Esophagus (tissue), 2 donors: ENCODE measurements at regions not wholly inside any gene's neighbourhood (a gene's known extent, or its start where the extent isn't known, plus 50 kb on each side); places are given as distances from the start of the nearest gene placed in this dataset.
"Not testable (repeated sequence)": the region's sequence is repeated elsewhere in the genome, so short reads cannot be mapped to it uniquely, and the experiment has no call there.

Experiments used
- H3K27ac ChIP-seq, 2 donors: one replicate each; pipeline ENCODE4 v1.5.1; 2013; ENCODE audit warnings: low read depth in 2 of 2, mild to moderate bottlenecking in 2 of 2, inconsistent platforms in 1 of 2, low read length in 1 of 2, moderate library complexity in 1 of 2
- H3K27me3 ChIP-seq, 2 donors: one replicate each; pipeline ENCODE4 v1.6.1; 2013; ENCODE audit warnings: low read length in 2 of 2, control low read depth in 1 of 2, mild to moderate bottlenecking in 1 of 2; ENCODE audit not compliant: insufficient read depth in 2 of 2, control insufficient read depth in 1 of 2
- H3K36me3 ChIP-seq, 2 donors: one replicate each; pipeline ENCODE4 v1.6.1; 2013; ENCODE audit warnings: low read length in 1 of 2; ENCODE audit not compliant: control insufficient read depth in 2 of 2, insufficient read depth in 2 of 2
- H3K4me1 ChIP-seq, 2 donors: one replicate each; pipeline ENCODE4 v1.6.1; 2013; ENCODE audit warnings: low read length in 1 of 2; ENCODE audit not compliant: control insufficient read depth in 2 of 2, insufficient read depth in 2 of 2
- H3K4me3 ChIP-seq, 2 donors: one replicate each; pipeline ENCODE4 v1.5.1; 2013; ENCODE audit warnings: low read length in 2 of 2, mild to moderate bottlenecking in 2 of 2, low read depth in 1 of 2, moderate library complexity in 1 of 2
- H3K9me3 ChIP-seq, 2 donors: one replicate each; pipeline ENCODE4 v1.6.1; 2013; ENCODE audit warnings: mild to moderate bottlenecking in 2 of 2, low read depth in 1 of 2, low read length in 1 of 2, moderate library complexity in 1 of 2; ENCODE audit not compliant: control insufficient read depth in 2 of 2, insufficient read depth in 1 of 2
- WGBS, 2 donors: extraction: QIAGEN DNeasy Blood & Tissue Kit; methylation state at CpG; one replicate each; pipeline ENCODE4 v1.1.7; 2013; 5-methylcytosine and 5-hydroxymethylcytosine counted together
- donor health status: healthy with polysubstance abuse.
- donor health status: Bipolar disorder and iron deficiency.

GRCh38 chr2:241980193-241980592 lies 110.7 kb downstream of the RTP5 start:
- Histone ChIP-seq H3K9me3 (no peaks in the 10 kb centered on the region), H3K36me3 (no peaks in the 10 kb centered on the region), H3K4me1 (peaks cover 0 to 6% of the 10 kb centered on the region in 2 donors), H3K27ac (no peak overlapping the region), H3K4me3 (no peak overlapping the region), H3K27me3 (no peaks in the 10 kb centered on the region)
- WGBS, 2 donors: 75 to 78% methylated on average over 6 of the region's 6 CpGs

DNA sequence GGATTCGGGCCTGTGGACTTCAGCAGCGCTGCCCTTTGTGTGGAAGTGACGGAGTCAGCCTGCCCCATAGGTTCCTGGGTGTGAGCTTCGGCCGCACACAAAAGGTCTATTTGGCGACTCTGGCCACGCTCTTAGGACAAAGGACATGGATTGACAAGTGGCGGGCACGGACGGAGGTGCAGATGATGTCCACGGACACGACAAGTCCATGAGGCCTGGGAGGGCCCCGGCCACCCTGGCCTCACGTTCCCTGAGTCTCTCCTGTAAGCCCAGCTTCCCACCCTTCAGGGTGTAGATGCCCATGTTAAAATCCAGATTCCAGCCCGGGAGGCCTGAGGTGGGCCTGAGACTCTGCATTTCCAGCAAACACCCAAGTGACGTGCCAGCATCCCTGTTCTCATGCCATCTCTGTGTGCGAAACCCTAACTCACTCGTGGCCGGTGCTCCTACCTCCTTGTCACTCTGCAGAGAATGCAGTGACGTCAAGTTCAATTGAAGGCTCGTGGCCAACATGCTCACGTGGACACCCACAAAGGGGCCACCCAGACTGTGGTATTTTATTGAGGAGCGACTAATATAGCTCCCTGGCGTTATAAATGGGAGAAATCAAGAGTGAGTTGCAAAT lies 111.7 kb downstream of the RTP5 start:
- Histone ChIP-seq H3K27ac (no peak overlapping the region), H3K4me1 (peaks cover 0 to 6% of the 10 kb centered on the region in 2 donors), H3K9me3 (no peaks in the 10 kb centered on the region), H3K4me3 (no peak overlapping the region), H3K27me3 (no peaks in the 10 kb centered on the region), H3K36me3 (no peaks in the 10 kb centered on the region)
- WGBS, 2 donors: 91 to 93% methylated on average over 22 to 24 of the region's 24 CpGs

GRCh38 chr2:241982706-241983570 lies 113.4 kb downstream of the RTP5 start:
- H3K4me3 ChIP-seq: no peak overlapping the region
- no peak overlapping the region for H3K27ac ChIP-seq
- H3K9me3 ChIP-seq: no peaks in the 10 kb centered on the region
- WGBS, 2 donors: 85 to 86% methylated on average over 23 of the region's 23 CpGs
- peaks cover 0 to 6% of the 10 kb centered on the region in 2 donors for H3K4me1 ChIP-seq
- no peaks in the 10 kb centered on the region for H3K36me3 ChIP-seq
- H3K27me3 ChIP-seq: no peaks in the 10 kb centered on the region

DNA sequence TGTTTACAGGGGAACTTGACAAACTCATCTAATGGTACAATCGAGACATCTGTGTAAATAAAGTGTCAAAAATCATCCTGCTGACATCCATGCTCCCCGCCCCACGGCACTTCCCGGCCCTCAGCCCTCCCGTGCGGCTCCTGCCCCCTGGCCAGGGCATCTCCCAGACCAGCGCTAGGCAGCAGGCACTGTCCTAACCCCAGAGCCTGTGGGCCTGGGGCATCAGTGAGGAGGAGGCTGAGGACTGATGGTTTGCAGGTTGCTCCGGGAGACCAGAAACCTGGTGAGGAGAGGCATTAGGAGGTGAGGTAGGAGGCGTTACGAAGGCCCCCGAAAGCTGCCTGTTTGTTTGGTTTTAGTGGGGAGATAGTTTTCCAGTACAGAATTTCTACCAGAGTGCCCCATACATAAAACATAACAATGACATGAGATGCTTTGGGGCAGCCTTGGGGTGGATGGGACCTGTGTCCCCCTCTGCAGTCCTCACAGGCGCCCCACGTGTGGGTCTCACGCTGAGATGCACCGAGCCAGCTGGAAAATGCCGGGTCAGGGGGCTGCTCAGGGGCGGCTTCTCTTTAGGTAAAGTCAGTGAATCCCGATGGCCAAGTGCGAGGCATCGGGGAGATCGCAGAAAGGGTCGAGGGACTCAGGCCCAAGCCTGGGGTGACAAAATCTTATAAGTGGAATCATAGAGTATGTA lies 114.2 kb downstream of the RTP5 start:
- Histone ChIP-seq H3K4me1 (peaks cover 0 to 6% of the 10 kb centered on the region in 2 donors), H3K27me3 (no peaks in the 10 kb centered on the region)
- 86 to 89% methylated on average over 22 of the region's 22 CpGs for WGBS, 2 donors

GRCh38 chr2:241984271-241984655 lies 114.7 kb downstream of the RTP5 start:
- H3K4me3 ChIP-seq: no peak overlapping the region
- no peaks in the 10 kb centered on the region for H3K36me3 ChIP-seq
- H3K4me1 ChIP-seq: peaks cover 0 to 6% of the 10 kb centered on the region in 2 donors
- 76 to 78% methylated on average over 12 of the region's 12 CpGs for WGBS, 2 donors
- no peaks in the 10 kb centered on the region for H3K27me3 ChIP-seq
- no peak overlapping the region for H3K27ac ChIP-seq
- H3K9me3 ChIP-seq: no peaks in the 10 kb centered on the region

More for the DNA sequence above, 114.2 kb downstream of the RTP5 start:
- Histone ChIP-seq H3K4me3 (no peak overlapping the region), H3K9me3 (no peaks in the 10 kb centered on the region), H3K36me3 (no peaks in the 10 kb centered on the region), H3K27ac (no peak overlapping the region)

- WGBS, 2 donors: 77 to 81% methylated on average over 6 of the region's 6 CpGs
- Histone ChIP-seq H3K9me3 (peaks cover 0 to 2% of the 10 kb centered on the region in 2 donors), H3K4me3 (no peak overlapping the region), H3K36me3 (no peaks in the 10 kb centered on the region), H3K4me1 (peaks cover 0 to 6% of the 10 kb centered on the region in 2 donors), H3K27me3 (no peaks in the 10 kb centered on the region), H3K27ac (no peak overlapping the region)
These were observed 115.1 kb downstream of the RTP5 start for GRCh38 chr2:241984658-241985057.

- H3K27ac ChIP-seq, H3K27me3 ChIP-seq, H3K4me3 ChIP-seq, H3K4me1 ChIP-seq, H3K9me3 ChIP-seq, H3K36me3 ChIP-seq: not testable (repeated sequence)
- 70 to 74% methylated on average over 34 to 46 of the region's 46 CpGs for WGBS, 2 donors
These were observed 115.8 kb downstream of the RTP5 start for GRCh38 chr2:241985161-241985985.

DNA sequence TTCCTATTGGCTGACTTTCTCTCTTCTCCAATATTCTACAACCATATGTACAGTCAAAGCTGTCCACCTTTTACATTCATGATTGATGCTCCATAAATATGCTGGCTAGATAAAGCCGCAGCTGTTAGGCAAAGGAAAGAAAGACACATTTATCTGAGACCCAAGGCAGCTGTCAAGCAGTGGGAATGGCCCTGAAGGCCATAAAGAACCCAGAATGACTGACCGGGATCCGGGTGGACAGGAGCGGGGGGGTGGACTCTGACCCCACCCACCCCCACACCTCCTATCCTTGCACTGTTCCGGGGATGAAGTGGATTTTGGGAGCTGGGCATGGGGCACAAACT lies 116.4 kb downstream of the RTP5 start:
- 62 to 90% methylated on average over 5 of the region's 5 CpGs for whole genome bisulfite sequencing, 2 donors
- Histone ChIP-seq H3K9me3 (peaks cover 0 to 2% of the 10 kb centered on the region in 2 donors), H3K27me3 (no peaks in the 10 kb centered on the region), H3K27ac (no peak overlapping the region), H3K4me1 (peaks cover 0 to 6% of the 10 kb centered on the region in 2 donors), H3K36me3 (no peaks in the 10 kb centered on the region), H3K4me3 (no peak overlapping the region)
